Parathyroid adenoma (tissue), 2 donors: ENCODE measurements at regions not wholly inside any gene's neighbourhood (a gene's known extent, or its start where the extent isn't known, plus 50 kb on each side); places are given as distances from the start of the nearest gene placed in this dataset.

Experiments
- H2AFZ ChIP-seq: fragments of 300-600 bp; sonication (generic); one replicate; pipeline ENCODE4 v1.7.0; 2017; ENCODE audit warnings: antibody characterized with exemption, mild to moderate bottlenecking
- H3K27ac ChIP-seq: fragments of 300-600 bp; sonication (generic); one replicate; pipeline ENCODE4 v1.7.0; 2017
- H3K27me3 ChIP-seq: fragments of 300-600 bp; sonication (generic); one replicate; pipeline ENCODE4 v1.7.0; 2017; ENCODE audit warnings: low read length; ENCODE audit not compliant: control insufficient read depth, insufficient read depth
- H3K36me3 ChIP-seq: fragments of 300-600 bp; sonication (generic); one replicate; pipeline ENCODE4 v1.7.0; 2017; ENCODE audit warnings: low read length; ENCODE audit not compliant: control insufficient read depth, insufficient read depth
- H3K4me1 ChIP-seq: fragments of 300-600 bp; sonication (generic); one replicate; pipeline ENCODE4 v1.7.0; 2017; ENCODE audit warnings: control low read depth
- H3K4me2 ChIP-seq: fragments of 300-600 bp; sonication (generic); one replicate; pipeline ENCODE4 v1.7.0; 2017; ENCODE audit warnings: low read length
- H3K4me3 ChIP-seq: fragments of 300-600 bp; sonication (generic); one replicate; pipeline ENCODE4 v1.7.0; 2017; ENCODE audit warnings: low read depth, low read length
- H3K79me2 ChIP-seq: fragments of 300-600 bp; sonication (generic); one replicate; pipeline ENCODE4 v1.7.0; 2017; ENCODE audit warnings: control low read depth
- H3K9ac ChIP-seq: fragments of 300-600 bp; sonication (generic); one replicate; pipeline ENCODE4 v1.7.0; 2017; ENCODE audit warnings: mild to moderate bottlenecking
- H3K9me3 ChIP-seq: fragments of 300-600 bp; sonication (generic); one replicate; pipeline ENCODE4 v1.7.0; 2017; ENCODE audit warnings: low read length; ENCODE audit not compliant: control insufficient read depth
- TF ChIP-seq, protein P1 (sequence below): fragments of 300-600 bp; sonication (generic); IDR thresholded peaks from one replicate; pipeline ENCODE4 v1.7.0; 2017; ENCODE audit warnings: antibody characterized with exemption, mild to moderate bottlenecking
- donor health status: primary hyperparathyroidism.

DNA sequence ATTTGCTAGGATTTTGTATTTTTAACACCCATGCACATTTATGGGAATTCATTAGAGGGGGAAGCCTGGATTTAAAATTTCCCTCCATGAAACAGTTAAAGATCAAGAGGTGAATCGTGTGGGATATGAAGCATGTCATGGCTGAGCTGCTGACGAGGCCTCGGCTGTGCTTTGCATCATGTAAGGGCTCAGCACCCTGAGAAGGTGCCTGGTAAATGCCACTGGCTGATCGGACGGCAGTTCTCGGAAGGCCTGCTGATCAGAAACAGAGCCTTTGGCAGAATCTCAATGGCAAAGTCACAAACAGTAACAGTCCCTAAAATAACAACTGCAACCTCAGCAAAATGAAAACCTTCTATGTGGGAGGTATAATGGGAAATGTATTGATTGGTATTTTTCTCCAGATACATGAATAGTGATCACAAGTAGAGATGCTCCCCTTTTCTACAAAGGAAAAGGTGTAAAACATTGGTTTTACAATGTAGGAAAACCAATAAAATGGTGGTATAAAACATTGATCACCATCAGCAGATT lies 53.0 kb upstream of the FUCA2 start:
- no peak overlapping the region for H3K4me3 ChIP-seq
- H3K79me2 ChIP-seq: peaks cover 47% of the 10 kb centered on the region
- H2AFZ ChIP-seq: peak overlapping the region; percentile 40
- peaks cover 31% of the 10 kb centered on the region for H3K4me1 ChIP-seq
- H3K4me2 ChIP-seq: peak overlapping the region; percentile 14
- no peaks in the 10 kb centered on the region for H3K27me3 ChIP-seq
- no peak overlapping the region for H3K9ac ChIP-seq
- TF ChIP-seq, protein P1, sequence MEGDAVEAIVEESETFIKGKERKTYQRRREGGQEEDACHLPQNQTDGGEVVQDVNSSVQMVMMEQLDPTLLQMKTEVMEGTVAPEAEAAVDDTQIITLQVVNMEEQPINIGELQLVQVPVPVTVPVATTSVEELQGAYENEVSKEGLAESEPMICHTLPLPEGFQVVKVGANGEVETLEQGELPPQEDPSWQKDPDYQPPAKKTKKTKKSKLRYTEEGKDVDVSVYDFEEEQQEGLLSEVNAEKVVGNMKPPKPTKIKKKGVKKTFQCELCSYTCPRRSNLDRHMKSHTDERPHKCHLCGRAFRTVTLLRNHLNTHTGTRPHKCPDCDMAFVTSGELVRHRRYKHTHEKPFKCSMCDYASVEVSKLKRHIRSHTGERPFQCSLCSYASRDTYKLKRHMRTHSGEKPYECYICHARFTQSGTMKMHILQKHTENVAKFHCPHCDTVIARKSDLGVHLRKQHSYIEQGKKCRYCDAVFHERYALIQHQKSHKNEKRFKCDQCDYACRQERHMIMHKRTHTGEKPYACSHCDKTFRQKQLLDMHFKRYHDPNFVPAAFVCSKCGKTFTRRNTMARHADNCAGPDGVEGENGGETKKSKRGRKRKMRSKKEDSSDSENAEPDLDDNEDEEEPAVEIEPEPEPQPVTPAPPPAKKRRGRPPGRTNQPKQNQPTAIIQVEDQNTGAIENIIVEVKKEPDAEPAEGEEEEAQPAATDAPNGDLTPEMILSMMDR: no peak
- peak overlapping the region; percentile 68 for H3K27ac ChIP-seq
- no peaks in the 10 kb centered on the region for H3K9me3 ChIP-seq
- H3K36me3 ChIP-seq: no peaks in the 10 kb centered on the region

- Histone ChIP-seq H3K27ac (no peak overlapping the region), H3K9ac (no peak overlapping the region), H3K9me3 (no peaks in the 10 kb centered on the region), H3K4me1 (peaks cover 19% of the 10 kb centered on the region), H3K36me3 (no peaks in the 10 kb centered on the region), H3K4me3 (no peak overlapping the region), H2AFZ (no peak overlapping the region), H3K27me3 (no peaks in the 10 kb centered on the region), H3K79me2 (peaks cover 60% of the 10 kb centered on the region), H3K4me2 (no peak overlapping the region)
- TF ChIP-seq, protein P1: no peak
These were observed 50.6 kb upstream of the FUCA2 start for GRCh38 chr6:143562143-143562542.
